ENCODE measurements at regions not wholly inside any gene's neighbourhood (a gene's known extent, or its start where the extent isn't known, plus 50 kb on each side); places are given as distances from the start of the nearest gene placed in this dataset.
"Not testable (repeated sequence)": the region's sequence is repeated elsewhere in the genome, so short reads cannot be mapped to it uniquely, and the experiment has no call there.

DNA sequence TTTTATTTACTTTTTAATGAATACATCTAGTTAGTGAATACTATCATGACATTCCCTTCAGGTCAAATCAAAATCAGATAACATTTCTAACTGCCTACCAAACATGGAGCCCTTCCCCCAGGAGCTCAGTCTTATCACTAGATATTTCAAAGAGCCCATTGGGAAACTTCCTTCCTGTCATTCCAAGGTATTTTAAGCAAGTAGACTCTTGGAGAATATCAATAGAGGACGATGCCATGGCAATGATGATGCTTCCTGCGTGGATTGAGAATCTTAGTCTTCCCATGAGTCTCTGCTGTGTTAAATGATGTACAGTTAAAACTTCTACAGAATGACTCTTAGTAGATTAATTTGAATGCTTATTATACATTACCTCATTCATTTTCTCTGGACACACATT, 384.9 kb downstream of the CENPW start:
- 77% methylated on average over 2 of the region's 2 CpGs for WGBS

GRCh38 chr6:126726454-126726853, 386.5 kb downstream of the CENPW start:
- not testable (repeated sequence) for DNase-seq (ENCODE audit: extremely low spot score); H3K36me3 ChIP-seq (ENCODE audit: insufficient read depth); H3K4me3 ChIP-seq (ENCODE audit: low read depth, low read length); H3K27ac ChIP-seq (ENCODE audit: low read depth); H3K4me1 ChIP-seq (ENCODE audit: insufficient read depth)
- 85% methylated on average over 7 of the region's 7 CpGs for WGBS

More for the DNA sequence above, 384.9 kb downstream of the CENPW start:
- no peak for DNase-seq (ENCODE audit: extremely low spot score)
- Histone ChIP-seq H3K27ac (ENCODE audit: low read depth) (no peak overlapping the region), H3K4me3 (ENCODE audit: low read depth, low read length) (no peak overlapping the region), H3K36me3 (ENCODE audit: insufficient read depth) (no peaks in the 10 kb centered on the region), H3K4me1 (ENCODE audit: insufficient read depth) (no peaks in the 10 kb centered on the region)

DNA sequence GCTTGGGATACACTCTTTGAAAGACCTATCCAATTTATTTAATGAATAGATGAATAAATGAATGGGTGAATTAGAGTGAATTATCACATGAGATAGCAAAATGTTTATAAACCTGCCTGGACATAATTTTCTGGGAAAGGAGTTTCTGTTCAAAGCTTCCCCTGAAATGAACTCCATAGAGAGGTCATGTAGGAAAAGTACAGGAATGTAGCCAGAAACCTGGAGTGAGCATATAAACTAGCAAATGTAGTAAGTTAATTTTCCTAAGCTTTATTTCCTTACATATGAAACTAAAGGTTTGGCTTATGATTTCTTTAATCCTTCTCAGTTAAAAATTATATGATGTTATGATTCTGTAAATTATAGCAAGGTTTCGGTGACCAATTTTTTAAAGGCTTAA, 380.3 kb upstream of the RSPO3 start:
- no peak for DNase-seq (ENCODE audit: extremely low spot score)
- no peaks in the 10 kb centered on the region for H3K36me3 ChIP-seq (ENCODE audit: insufficient read depth)
- H3K4me1 ChIP-seq (ENCODE audit: insufficient read depth): no peaks in the 10 kb centered on the region
- no peak overlapping the region for H3K4me3 ChIP-seq (ENCODE audit: low read depth, low read length)
- no peak overlapping the region for H3K27ac ChIP-seq (ENCODE audit: low read depth)
- WGBS: 67% methylated on average over 1 of the region's 1 CpG

GRCh38 chr6:126738641-126739040, 379.8 kb upstream of the RSPO3 start:
- no peak overlapping the region for H3K27ac ChIP-seq (ENCODE audit: low read depth)
- no peak for DNase-seq (ENCODE audit: extremely low spot score)
- WGBS: 66% methylated on average over 1 of the region's 1 CpG

DNA sequence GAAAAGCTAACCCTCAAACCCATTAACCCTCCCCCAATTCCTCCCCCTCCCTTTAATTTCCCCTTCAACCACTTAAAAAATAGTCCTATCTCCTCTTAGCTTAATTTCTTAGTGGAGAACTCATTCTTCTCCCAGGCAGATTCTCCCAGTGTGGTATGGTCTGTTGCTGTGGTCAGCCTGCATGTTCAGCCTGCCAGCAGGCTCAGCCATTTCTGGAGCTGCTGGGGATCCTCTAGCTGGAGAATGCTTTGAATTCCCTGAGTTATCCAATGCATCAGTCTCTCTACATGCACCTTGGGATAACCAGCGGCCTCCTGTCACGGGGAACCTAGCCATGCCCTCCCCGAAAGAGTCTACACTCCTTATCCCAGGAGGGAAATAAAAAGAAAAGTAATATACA, 375.4 kb upstream of the RSPO3 start:
- WGBS: 52% methylated on average over 3 of the region's 3 CpGs
- Histone ChIP-seq H3K4me3 (ENCODE audit: low read depth, low read length) (no peak overlapping the region), H3K4me1 (ENCODE audit: insufficient read depth) (no peaks in the 10 kb centered on the region), H3K36me3 (ENCODE audit: insufficient read depth) (no peaks in the 10 kb centered on the region), H3K27ac (ENCODE audit: low read depth) (no peak overlapping the region)
- no peak for DNase-seq (ENCODE audit: extremely low spot score)

More at GRCh38 chr6:126738641-126739040, 379.8 kb upstream of the RSPO3 start:
- Histone ChIP-seq H3K36me3 (ENCODE audit: insufficient read depth) (no peaks in the 10 kb centered on the region), H3K4me1 (ENCODE audit: insufficient read depth) (no peaks in the 10 kb centered on the region), H3K4me3 (ENCODE audit: low read depth, low read length) (no peak overlapping the region)

GRCh38 chr6:126747728-126748540, 370.5 kb upstream of the RSPO3 start:
- H3K27ac ChIP-seq (ENCODE audit: low read depth): no peak overlapping the region
- no peaks in the 10 kb centered on the region for H3K4me1 ChIP-seq (ENCODE audit: insufficient read depth)
- no peaks in the 10 kb centered on the region for H3K36me3 ChIP-seq (ENCODE audit: insufficient read depth)
- WGBS: 82% methylated on average over 4 of the region's 4 CpGs
- DNase-seq (ENCODE audit: extremely low spot score): no peak
- H3K4me3 ChIP-seq (ENCODE audit: low read depth, low read length): no peak overlapping the region

DNA sequence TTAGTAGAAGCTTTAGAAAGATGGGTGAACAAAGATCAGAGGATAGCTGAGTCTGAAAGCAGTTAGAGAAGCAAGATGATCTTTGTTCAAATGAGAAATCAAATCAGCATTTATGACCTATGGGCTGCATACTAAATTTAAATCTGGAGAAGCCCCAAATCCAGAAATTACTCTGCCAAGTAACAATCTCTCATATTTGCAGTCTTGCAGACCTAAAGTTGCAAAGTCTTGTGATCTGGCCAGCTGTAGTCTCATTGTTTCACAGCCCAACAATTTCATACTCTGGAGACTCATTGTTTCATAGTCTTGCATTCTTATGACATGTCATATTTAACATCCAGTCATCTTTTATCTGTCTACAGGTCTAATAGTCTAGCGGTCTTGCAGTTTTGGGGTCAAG, 364.9 kb upstream of the RSPO3 start:
- Histone ChIP-seq H3K4me3 (ENCODE audit: low read depth, low read length) (no peak overlapping the region), H3K4me1 (ENCODE audit: insufficient read depth) (no peaks in the 10 kb centered on the region), H3K27ac (ENCODE audit: low read depth) (no peak overlapping the region), H3K36me3 (ENCODE audit: insufficient read depth) (no peaks in the 10 kb centered on the region)
- no peak for DNase-seq (ENCODE audit: extremely low spot score)
- 69% methylated on average over 1 of the region's 1 CpG for WGBS

DNA sequence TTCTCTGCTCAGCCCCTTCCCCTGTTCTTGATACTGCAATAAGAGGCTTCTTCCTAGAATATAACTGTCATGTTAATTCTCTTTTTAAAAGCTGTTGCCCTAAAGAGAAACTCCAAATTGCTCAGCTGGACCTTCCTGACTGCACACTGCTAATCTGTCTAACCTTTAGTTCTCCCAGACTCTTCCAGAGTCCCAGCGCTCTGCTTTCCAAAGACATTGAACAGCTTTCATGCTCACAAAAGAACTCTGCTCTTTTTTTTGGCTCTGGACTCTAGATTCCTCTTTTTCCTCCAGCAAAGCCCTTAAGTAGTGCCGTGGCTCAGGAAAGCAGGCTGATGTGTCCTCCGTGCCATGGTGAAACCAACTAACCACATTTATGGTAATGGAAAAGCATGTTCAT, 356.6 kb upstream of the RSPO3 start:
- no peak for DNase-seq (ENCODE audit: extremely low spot score)
- no peaks in the 10 kb centered on the region for H3K4me1 ChIP-seq (ENCODE audit: insufficient read depth)
- 65% methylated on average over 3 of the region's 3 CpGs for whole genome bisulfite sequencing
- no peaks in the 10 kb centered on the region for H3K36me3 ChIP-seq (ENCODE audit: insufficient read depth)
- H3K27ac ChIP-seq (ENCODE audit: low read depth): no peak overlapping the region
- H3K4me3 ChIP-seq (ENCODE audit: low read depth, low read length): no peak overlapping the region

DNA sequence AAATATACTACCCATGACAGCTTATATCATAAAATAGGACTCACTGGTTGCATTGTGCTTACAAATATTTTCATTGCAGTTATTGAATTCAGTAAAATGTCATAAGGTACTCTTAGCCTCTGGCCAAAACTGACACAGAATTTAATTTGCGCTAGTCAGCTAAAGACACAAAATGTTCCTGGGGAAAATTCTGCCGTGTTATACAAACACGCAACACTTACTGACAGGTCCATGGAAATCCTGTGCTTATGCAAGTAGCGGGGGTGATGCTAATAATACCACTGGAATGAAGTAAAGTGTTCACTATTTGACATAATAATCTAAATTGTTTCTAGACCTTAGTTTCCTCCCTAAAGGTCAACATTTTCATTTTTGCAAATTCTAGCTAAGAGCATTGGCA, 354.4 kb upstream of the RSPO3 start:
- no peaks in the 10 kb centered on the region for H3K4me1 ChIP-seq (ENCODE audit: insufficient read depth)
- H3K36me3 ChIP-seq (ENCODE audit: insufficient read depth): no peaks in the 10 kb centered on the region
- no peak overlapping the region for H3K4me3 ChIP-seq (ENCODE audit: low read depth, low read length)
- WGBS: 74% methylated on average over 4 of the region's 4 CpGs
- DNase-seq (ENCODE audit: extremely low spot score): no peak
- H3K27ac ChIP-seq (ENCODE audit: low read depth): no peak overlapping the region

DNA sequence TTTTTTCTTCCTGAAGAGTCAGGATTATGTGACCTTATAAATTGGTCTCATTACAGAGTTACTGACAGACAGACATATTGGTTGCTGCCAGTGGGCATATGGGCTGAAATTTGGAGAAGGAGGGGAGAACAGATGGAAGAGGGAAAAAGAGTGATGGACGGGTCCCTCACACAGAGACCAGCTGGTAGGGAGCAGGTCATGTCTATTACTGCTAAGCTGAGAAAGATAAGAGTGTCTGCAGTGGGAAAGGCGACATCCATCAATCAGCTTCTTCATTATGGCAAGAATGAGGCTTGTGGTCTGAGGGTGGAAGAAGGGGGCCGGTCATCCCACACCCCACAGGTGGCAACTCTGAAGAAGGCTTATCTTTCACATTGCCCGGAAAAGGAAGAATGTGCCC, 353.8 kb upstream of the RSPO3 start:
- H3K4me1 ChIP-seq (ENCODE audit: insufficient read depth): no peaks in the 10 kb centered on the region
- DNase-seq (ENCODE audit: extremely low spot score): no peak
- H3K4me3 ChIP-seq (ENCODE audit: low read depth, low read length): no peak overlapping the region
- H3K36me3 ChIP-seq (ENCODE audit: insufficient read depth): no peaks in the 10 kb centered on the region
- 71% methylated on average over 4 of the region's 4 CpGs for WGBS
- no peak overlapping the region for H3K27ac ChIP-seq (ENCODE audit: low read depth)

- no peak for DNase-seq (ENCODE audit: extremely low spot score)
- WGBS: 62% methylated on average over 3 of the region's 3 CpGs
Measured at GRCh38 chr6:126766820-126767219, 351.7 kb upstream of the RSPO3 start.

DNA sequence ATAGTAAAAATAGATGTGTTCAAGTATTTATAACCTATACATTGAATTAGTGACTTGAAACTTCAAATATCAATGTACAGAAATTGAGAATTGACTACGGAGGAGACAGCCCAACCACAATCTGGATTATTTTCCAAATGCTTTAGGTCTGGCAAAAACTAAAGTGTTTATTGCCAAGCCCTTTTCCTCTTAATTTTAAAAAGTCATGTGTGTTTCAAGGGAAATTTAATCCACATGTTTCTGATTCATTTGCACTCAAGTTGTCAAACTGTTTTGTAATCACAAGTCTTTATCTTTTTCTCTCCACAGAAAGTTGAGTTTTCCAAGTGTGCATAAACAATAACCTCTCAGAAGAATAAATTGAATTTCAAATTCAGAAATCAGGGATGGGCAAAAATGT, 350.8 kb upstream of the RSPO3 start:
- 67% methylated on average over 1 of the region's 1 CpG for WGBS
- Histone ChIP-seq H3K36me3 (ENCODE audit: insufficient read depth) (no peaks in the 10 kb centered on the region), H3K4me1 (ENCODE audit: insufficient read depth) (no peaks in the 10 kb centered on the region), H3K27ac (ENCODE audit: low read depth) (no peak overlapping the region), H3K4me3 (ENCODE audit: low read depth, low read length) (no peak overlapping the region)
- no peak for DNase-seq (ENCODE audit: extremely low spot score)

More at GRCh38 chr6:126766820-126767219, 351.7 kb upstream of the RSPO3 start:
- H3K4me1 ChIP-seq (ENCODE audit: insufficient read depth): no peaks in the 10 kb centered on the region
- H3K27ac ChIP-seq (ENCODE audit: low read depth): no peak overlapping the region
- H3K4me3 ChIP-seq (ENCODE audit: low read depth, low read length): no peak overlapping the region
- H3K36me3 ChIP-seq (ENCODE audit: insufficient read depth): no peaks in the 10 kb centered on the region

DNA sequence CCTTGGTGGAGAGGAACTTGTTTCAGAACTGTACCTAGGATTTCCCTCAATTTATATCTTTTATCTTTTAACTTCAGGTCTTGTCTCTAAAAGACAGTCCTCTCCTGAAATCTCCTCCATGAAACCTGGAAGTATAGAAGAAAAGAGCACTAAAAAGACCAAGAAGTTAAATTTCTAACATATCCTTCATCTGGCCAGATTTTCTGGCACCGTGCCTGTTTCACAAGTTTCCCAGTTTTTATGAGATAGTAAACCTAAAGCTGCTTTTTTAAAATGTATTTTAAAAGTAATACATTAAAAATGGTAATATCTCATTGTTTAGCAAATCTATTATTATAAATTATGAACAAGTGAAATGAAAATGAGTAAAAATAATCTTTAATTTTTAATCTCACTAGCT, 348.3 kb upstream of the RSPO3 start:
- H3K36me3 ChIP-seq (ENCODE audit: insufficient read depth): no peaks in the 10 kb centered on the region
- no peak overlapping the region for H3K27ac ChIP-seq (ENCODE audit: low read depth)
- no peak for DNase-seq (ENCODE audit: extremely low spot score)
- 22% methylated on average over 1 of the region's 1 CpG for WGBS
- no peaks in the 10 kb centered on the region for H3K4me1 ChIP-seq (ENCODE audit: insufficient read depth)
- no peak overlapping the region for H3K4me3 ChIP-seq (ENCODE audit: low read depth, low read length)

DNA sequence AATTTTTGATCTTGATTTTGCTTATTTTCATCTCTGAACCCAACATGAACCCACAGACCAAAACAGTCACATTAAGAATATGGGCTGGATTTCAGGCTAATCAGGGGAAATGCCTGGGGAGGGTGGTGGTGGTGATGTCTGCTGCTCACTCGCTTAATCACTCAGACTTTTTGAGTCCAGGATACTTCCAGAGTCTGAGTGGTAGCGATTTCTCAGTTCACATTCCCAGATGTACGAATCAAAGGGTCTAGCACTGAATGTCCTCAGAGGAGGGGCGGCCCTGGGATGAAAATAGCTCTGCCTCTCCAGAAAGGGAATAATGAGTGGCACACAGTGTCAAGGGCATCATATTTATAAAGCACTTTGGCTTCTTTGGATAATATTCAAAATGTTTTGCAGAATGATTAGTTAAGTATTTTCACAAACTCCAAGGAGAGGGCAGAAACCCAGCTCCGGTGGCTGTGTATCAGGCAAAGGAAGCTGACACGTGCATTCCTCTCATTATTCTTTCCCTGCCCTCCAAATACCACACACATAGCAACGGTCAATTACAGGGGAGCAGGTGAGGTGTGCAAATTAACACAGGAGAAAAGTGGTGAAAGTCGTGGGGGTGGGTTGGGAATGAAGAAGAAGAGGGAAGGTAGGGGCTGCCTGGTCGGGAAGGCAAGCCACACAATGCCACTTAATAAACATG, 345.2 kb upstream of the RSPO3 start:
- H3K27ac ChIP-seq (ENCODE audit: low read depth): no peak overlapping the region
- H3K36me3 ChIP-seq (ENCODE audit: insufficient read depth): no peaks in the 10 kb centered on the region
- WGBS: 55% methylated on average over 9 of the region's 9 CpGs

More for the DNA sequence above, 345.2 kb upstream of the RSPO3 start:
- H3K4me3 ChIP-seq (ENCODE audit: low read depth, low read length): no peak overlapping the region
- H3K4me1 ChIP-seq (ENCODE audit: insufficient read depth): no peaks in the 10 kb centered on the region
- DNase-seq (ENCODE audit: extremely low spot score): no peak
